Neural progenitor cell (in vitro differentiated cells): ENCODE measurements at regions not wholly inside any gene's neighbourhood (a gene's known extent, or its start where the extent isn't known, plus 50 kb on each side); places are given as distances from the start of the nearest gene placed in this dataset.
A peak's percentile ranks its signal among the peaks of the same experiment; 100 is the strongest.

Experiments
- DNase-seq: peaks from one replicate; pipeline ENCODE4 v3.0.0-alpha.2; 2016; ENCODE audit warnings: low spot score
- H2AFZ ChIP-seq: fragments of 200-600 bp; sonication (generic); replicated peaks from 2 replicates; pipeline ENCODE4 v1.6.1; 2016; ENCODE audit warnings: antibody characterized with exemption
- H3F3A ChIP-seq: fragments of 200-600 bp; sonication (generic); 2 replicates; pipeline ENCODE4 v1.6.1; 2016; ENCODE audit warnings: antibody characterized with exemption, low read depth
- H3K27ac ChIP-seq: fragments of 200-600 bp; sonication (generic); 2 replicates; pipeline ENCODE4 v1.5.1; 2016; ENCODE audit warnings: mild to moderate bottlenecking
- H3K27me3 ChIP-seq: fragments of 200-600 bp; sonication (generic); 2 replicates; pipeline ENCODE4 v1.6.1; 2016; ENCODE audit warnings: mild to moderate bottlenecking, moderate library complexity
- H3K36me3 ChIP-seq: fragments of 200-600 bp; sonication (generic); 2 replicates; pipeline ENCODE4 v1.5.1; 2016
- H3K4me1 ChIP-seq: fragments of 200-600 bp; sonication (generic); 2 replicates; pipeline ENCODE4 v1.6.1; 2016; ENCODE audit warnings: mixed run types
- H3K4me2 ChIP-seq: fragments of 200-600 bp; sonication (generic); 2 replicates; pipeline ENCODE4 v1.6.1; 2016
- H3K4me3 ChIP-seq: fragments of 200-600 bp; sonication (generic); 2 replicates; pipeline ENCODE4 v1.5.1; 2016
- H3K79me2 ChIP-seq: fragments of 200-600 bp; sonication (generic); 2 replicates; pipeline ENCODE4 v1.6.1; 2016; ENCODE audit warnings: low read depth
- H3K9ac ChIP-seq: fragments of 200-600 bp; sonication (generic); 2 replicates; pipeline ENCODE4 v1.6.1; 2016
- H3K9me3 ChIP-seq: fragments of 200-600 bp; sonication (generic); 2 replicates; pipeline ENCODE4 v1.5.1; 2016; ENCODE audit warnings: low read depth
- H4K20me1 ChIP-seq: fragments of 200-600 bp; sonication (generic); 2 replicates; pipeline ENCODE4 v1.6.1; 2016; ENCODE audit warnings: low read depth
- H3K27ac Mint-ChIP-seq: 3 replicates; pipeline ENCODE4 v1.8.0; 2021; ENCODE audit warnings: mixed read lengths
- H3K27me3 Mint-ChIP-seq: 2 replicates; pipeline ENCODE4 v1.8.0; 2022; ENCODE audit warnings: low read depth, mild to moderate bottlenecking, inconsistent platforms, moderate library complexity, mixed read lengths; ENCODE audit not compliant: insufficient read depth
- H3K36me3 Mint-ChIP-seq: 3 replicates; pipeline ENCODE4 v1.8.0; 2021; ENCODE audit warnings: mixed read lengths
- H3K4me1 Mint-ChIP-seq: 3 replicates; pipeline ENCODE4 v1.8.0; 2021; ENCODE audit warnings: mixed read lengths
- H3K4me3 Mint-ChIP-seq: 3 replicates; pipeline ENCODE4 v1.8.0; 2021; ENCODE audit warnings: mild to moderate bottlenecking, moderate library complexity, mixed read lengths
- H3K9me3 Mint-ChIP-seq: 3 replicates; pipeline ENCODE4 v1.8.0; 2020; ENCODE audit warnings: mixed read lengths
- EZH2 ChIP-seq: fragments of 200-600 bp; sonication (generic); IDR thresholded peaks from 2 replicates; pipeline ENCODE4 v1.6.1; 2017; ENCODE audit warnings: antibody characterized with exemption, mild to moderate bottlenecking, moderate library complexity
- EZH2phosphoT487 ChIP-seq: fragments of 200-600 bp; sonication (generic); IDR thresholded peaks from 2 replicates; pipeline ENCODE4 v1.6.1; 2017; ENCODE audit warnings: antibody characterized with exemption
- TF ChIP-seq, protein P1 (sequence below): fragments of 200-600 bp; sonication (generic); IDR thresholded peaks from 2 replicates; pipeline ENCODE4 v1.5.1; 2017; ENCODE audit warnings: antibody characterized with exemption, mild to moderate bottlenecking

DNA sequence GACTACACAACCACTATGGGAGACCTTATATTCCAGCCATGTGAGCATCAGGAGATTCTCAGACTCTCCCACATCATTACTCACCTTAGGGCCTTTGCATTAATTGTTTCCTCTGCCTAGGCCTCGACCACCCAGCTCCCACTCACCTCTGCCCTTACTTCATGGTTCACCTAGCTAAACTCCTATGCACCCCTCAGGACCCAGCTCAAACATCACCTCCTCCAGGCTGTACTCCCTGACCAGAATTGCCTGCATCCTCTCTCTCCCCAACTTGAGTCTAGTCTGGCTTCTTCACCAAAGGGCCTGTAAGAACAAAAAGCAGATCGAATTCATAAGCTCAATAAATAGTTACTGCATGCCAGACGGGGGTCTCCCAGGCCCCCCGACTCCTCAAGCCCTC, 53.1 kb upstream of the FAM174B start:
- peaks cover 9% of the 10 kb centered on the region for H3K4me1 Mint-ChIP-seq
- TF ChIP-seq EZH2, result no peak
- no peak for TF ChIP-seq EZH2phosphoT487
- TF ChIP-seq, protein P1, sequence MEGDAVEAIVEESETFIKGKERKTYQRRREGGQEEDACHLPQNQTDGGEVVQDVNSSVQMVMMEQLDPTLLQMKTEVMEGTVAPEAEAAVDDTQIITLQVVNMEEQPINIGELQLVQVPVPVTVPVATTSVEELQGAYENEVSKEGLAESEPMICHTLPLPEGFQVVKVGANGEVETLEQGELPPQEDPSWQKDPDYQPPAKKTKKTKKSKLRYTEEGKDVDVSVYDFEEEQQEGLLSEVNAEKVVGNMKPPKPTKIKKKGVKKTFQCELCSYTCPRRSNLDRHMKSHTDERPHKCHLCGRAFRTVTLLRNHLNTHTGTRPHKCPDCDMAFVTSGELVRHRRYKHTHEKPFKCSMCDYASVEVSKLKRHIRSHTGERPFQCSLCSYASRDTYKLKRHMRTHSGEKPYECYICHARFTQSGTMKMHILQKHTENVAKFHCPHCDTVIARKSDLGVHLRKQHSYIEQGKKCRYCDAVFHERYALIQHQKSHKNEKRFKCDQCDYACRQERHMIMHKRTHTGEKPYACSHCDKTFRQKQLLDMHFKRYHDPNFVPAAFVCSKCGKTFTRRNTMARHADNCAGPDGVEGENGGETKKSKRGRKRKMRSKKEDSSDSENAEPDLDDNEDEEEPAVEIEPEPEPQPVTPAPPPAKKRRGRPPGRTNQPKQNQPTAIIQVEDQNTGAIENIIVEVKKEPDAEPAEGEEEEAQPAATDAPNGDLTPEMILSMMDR, result no peak

DNA sequence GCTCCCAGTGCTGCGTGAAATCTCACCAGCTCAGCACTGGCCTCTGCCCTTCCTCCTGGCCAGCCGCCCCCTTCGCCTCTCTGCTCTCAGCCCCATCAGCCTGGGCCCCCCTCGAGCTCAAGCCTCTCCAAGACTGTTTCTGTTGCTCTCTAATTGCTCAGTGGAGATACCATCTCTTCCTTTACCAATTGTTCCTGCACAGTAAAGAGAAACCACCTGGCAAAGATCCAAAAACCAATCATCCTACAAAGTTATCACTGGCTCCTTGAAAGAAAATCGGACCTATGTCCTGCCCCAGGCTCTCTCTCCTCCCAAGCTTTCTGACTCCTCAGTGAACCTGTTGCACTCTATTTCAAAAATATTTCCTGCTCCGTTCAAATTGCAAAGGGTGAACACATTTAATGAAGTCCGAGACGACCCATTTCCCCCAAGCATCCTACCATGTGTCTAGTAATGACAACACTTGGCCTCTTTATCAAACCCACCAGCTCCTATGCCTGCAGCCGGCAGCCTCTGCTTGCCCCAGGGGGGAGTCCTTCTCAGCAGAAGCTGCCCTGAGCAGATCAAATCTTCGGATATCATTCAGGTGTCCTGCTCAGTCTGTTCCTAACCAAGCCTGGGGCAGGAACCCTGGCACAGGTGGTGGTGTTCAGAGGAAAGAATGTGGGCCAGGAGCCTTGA, 53.7 kb upstream of the FAM174B start:
- H3K27me3 Mint-ChIP-seq, result peaks cover 9% of the 10 kb centered on the region
- Histone ChIP-seq H3F3A (peaks cover 13% of the 10 kb centered on the region), H4K20me1 (no peaks in the 10 kb centered on the region), H3K79me2 (no peaks in the 10 kb centered on the region), H3K4me3 (no peak overlapping the region), H3K27me3 (peaks cover 31% of the 10 kb centered on the region), H3K36me3 (no peaks in the 10 kb centered on the region), H3K27ac (no peak overlapping the region), H3K9ac (no peak overlapping the region), H2AFZ (no peak overlapping the region), H3K4me1 (peaks cover 16% of the 10 kb centered on the region), H3K9me3 (no peaks in the 10 kb centered on the region), H3K4me2 (no peak overlapping the region)
- no peaks in the 10 kb centered on the region for H3K9me3 Mint-ChIP-seq
- H3K27ac Mint-ChIP-seq, result no peak overlapping the region
- no peak overlapping the region for H3K4me3 Mint-ChIP-seq
- H3K36me3 Mint-ChIP-seq, result no peaks in the 10 kb centered on the region
- no peak for DNase-seq
- H3K4me1 Mint-ChIP-seq, result peaks cover 12% of the 10 kb centered on the region
- TF ChIP-seq EZH2 (no peak), EZH2phosphoT487 (no peak)
- TF ChIP-seq, protein P1, result no peak

More for the DNA sequence above, 53.1 kb upstream of the FAM174B start:
- peak overlapping the region; percentile 26 for H3K27ac Mint-ChIP-seq
- H3K9me3 Mint-ChIP-seq, result no peaks in the 10 kb centered on the region
- peaks cover 24% of the 10 kb centered on the region for H3K27me3 ChIP-seq
- H3F3A ChIP-seq, result peaks cover 13% of the 10 kb centered on the region
- H3K36me3 ChIP-seq, result no peaks in the 10 kb centered on the region
- H4K20me1 ChIP-seq, result no peaks in the 10 kb centered on the region
- H3K79me2 ChIP-seq, result no peaks in the 10 kb centered on the region
- no peaks in the 10 kb centered on the region for H3K9me3 ChIP-seq
- peaks cover 16% of the 10 kb centered on the region for H3K4me1 ChIP-seq
- H3K4me3 Mint-ChIP-seq, result no peak overlapping the region
- H3K4me2 ChIP-seq, result no peak overlapping the region
- H3K4me3 ChIP-seq, result no peak overlapping the region
- H3K27ac ChIP-seq, result no peak overlapping the region
- DNase-seq, result no peak
- H3K9ac ChIP-seq, result no peak overlapping the region
- peaks cover 9% of the 10 kb centered on the region for H3K27me3 Mint-ChIP-seq
- no peaks in the 10 kb centered on the region for H3K36me3 Mint-ChIP-seq
- no peak overlapping the region for H2AFZ ChIP-seq

DNA sequence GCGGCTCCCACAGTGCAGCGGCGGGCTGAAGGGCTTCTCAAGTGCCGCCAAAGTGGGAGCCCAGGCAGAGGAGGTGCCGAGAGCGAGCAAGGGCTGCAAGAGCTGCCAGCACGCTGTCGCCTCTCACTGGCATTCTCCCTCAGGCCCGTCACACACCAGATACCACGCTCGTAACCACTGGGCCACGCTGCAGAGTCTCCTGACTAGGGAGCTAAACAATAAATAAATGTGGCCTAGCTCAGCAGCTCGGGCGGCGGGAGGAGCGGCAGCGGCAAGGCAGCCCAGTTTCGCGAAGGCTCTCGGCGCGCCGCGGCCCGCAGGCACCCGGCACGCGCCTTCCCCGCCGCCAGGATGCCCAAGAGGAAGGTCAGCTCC, 55.9 kb upstream of the FAM174B start:
- no peaks in the 10 kb centered on the region for H3K36me3 Mint-ChIP-seq
- H3K27me3 ChIP-seq, result peaks cover 31% of the 10 kb centered on the region
- peaks cover 23% of the 10 kb centered on the region for H3K4me1 Mint-ChIP-seq
- peak; percentile 28 for DNase-seq
- no peak overlapping the region for H3K9ac ChIP-seq
- peaks cover 14% of the 10 kb centered on the region for H3K4me1 ChIP-seq
- H3K4me3 Mint-ChIP-seq, result no peak overlapping the region
- no peaks in the 10 kb centered on the region for H3K36me3 ChIP-seq
- no peaks in the 10 kb centered on the region for H3K79me2 ChIP-seq
- no peaks in the 10 kb centered on the region for H3K9me3 ChIP-seq
- H3K4me2 ChIP-seq, result no peak overlapping the region
- H3K27ac ChIP-seq, result no peak overlapping the region
- H3K4me3 ChIP-seq, result no peak overlapping the region
- no peaks in the 10 kb centered on the region for H4K20me1 ChIP-seq
- no peaks in the 10 kb centered on the region for H3K9me3 Mint-ChIP-seq
- H3K27me3 Mint-ChIP-seq, result peaks cover 9% of the 10 kb centered on the region
- H2AFZ ChIP-seq, result peak overlapping the region; percentile 38
- H3F3A ChIP-seq, result peaks cover 15% of the 10 kb centered on the region
- H3K27ac Mint-ChIP-seq, result no peak overlapping the region
- no peak for TF ChIP-seq EZH2phosphoT487
- TF ChIP-seq, protein P1, result no peak
- no peak for TF ChIP-seq EZH2
